T-helper 2 cell treated with Interferon-gamma antibody and Interleukin-4, amounts not matched to agents 100 ng/mL and 5 ng/mL, for 36 hours (primary cell): ENCODE measurements at regions not wholly inside any gene's neighbourhood (a gene's known extent, or its start where the extent isn't known, plus 50 kb on each side); places are given as distances from the start of the nearest gene placed in this dataset.

Source experiments
- intact Hi-C: fragments of 100-400 bp; cut with micrococcal nuclease; formaldehyde crosslinking; loops from one replicate; pipeline ENCODE4 v1.15.1; 2023

GRCh38 chr5:109944461-109944860 is 254.7 kb downstream of the MAN2A1 start:
- intact Hi-C loops, result no loop called here

DNA sequence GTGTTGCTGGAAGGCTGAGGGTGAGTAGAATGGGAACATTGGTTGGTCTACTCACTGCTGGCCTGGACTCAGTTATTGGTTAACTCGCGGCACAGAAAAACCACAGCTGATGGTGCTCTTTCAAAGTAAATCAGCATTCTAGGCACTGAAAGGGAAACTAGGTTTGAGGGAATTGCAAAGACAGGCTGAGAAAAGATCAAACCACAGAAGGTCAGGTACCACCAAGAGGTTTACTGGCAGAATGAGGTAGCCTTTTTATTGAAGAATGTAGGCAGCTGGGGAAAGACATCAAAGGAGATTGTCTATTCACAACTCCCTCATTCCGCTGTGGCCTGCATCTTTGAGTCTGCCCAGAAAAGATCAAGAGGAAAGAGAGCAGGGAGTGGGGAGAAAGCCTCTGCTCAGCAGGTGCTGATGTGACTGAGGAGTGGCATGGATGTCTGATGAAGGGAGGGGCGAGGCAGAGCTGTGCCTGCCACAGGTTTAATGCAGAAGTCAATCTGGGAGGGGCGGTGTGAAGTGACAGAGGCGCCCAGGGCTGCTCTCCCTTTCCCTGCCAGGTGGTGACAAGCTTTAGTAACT is 255.5 kb downstream of the MAN2A1 start:
- intact Hi-C loops, result no loop called here

- intact Hi-C loops, result no loop called here
Observed at GRCh38 chr5:109945723-109946480, 256.2 kb downstream of the MAN2A1 start.

DNA sequence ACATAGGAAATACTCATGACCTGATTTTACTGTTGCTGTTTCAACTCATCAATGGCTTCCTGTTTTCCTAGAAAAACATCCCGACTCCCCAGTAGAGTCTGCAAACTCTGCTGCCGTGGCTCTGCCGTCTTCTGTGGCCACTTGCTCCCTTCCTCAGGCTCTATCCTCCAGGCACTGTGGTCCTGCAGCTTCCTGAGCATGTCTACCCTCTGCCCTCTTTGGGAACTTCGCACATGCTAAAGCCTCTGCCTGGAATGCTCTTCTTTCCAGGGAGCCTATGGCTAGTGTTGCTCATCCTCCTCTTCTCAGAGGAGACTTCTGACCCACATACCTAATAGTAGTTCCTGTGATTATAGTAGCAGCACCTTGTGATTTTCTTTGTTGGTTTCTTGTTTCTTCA is 256.9 kb downstream of the MAN2A1 start:
- intact Hi-C loops, result no loop called here

GRCh38 chr5:109947667-109948066 is 257.9 kb downstream of the MAN2A1 start:
- intact Hi-C loops, result no loop called here

GRCh38 chr5:109950634-109951033 is 260.9 kb downstream of the MAN2A1 start:
- intact Hi-C loops, result no loop called here

DNA sequence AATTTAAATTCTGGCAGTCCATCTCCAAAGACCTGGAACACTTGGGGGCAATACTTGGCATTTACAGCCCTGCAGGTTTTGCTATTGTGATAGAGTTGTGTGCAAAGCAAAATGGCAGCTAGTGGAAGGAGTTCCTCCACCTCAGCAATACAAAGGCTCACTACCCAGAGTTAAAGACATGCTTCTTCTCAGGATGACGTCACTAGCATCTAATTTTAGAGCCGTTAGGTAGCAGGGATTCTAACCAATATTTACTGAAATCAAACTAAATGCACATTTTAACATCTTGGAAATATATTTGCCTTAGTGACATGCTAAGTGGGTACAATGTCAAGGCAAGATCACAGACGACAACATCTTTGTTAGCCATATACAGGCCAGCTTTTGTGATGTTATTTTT is 261.6 kb downstream of the MAN2A1 start:
- intact Hi-C loops, result no loop called here

DNA sequence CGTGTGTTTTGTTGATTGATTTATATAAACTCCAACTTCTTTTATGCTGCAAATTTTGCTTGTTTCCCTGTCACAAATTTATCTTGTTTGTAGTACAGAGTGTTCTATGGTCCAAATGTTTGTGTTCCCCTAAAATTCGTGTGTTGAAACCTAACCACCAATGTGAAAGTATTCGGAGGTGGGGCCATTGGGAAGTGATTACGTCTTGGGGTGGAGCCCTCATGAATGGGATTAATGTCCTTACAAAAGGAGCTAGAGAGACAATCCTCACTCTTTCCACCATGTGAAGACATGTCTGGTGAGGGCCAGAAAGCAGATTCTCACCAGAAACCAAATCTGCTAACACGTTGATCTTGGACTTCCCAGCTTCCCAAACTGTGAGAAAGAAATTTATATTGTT is 262.0 kb downstream of the MAN2A1 start:
- intact Hi-C loops, result no loop called here

- intact Hi-C loops, result no loop called here
Observed at GRCh38 chr5:109953761-109954160, 264.0 kb downstream of the MAN2A1 start.

- intact Hi-C loops, result no loop called here
Observed at GRCh38 chr5:109956884-109957283, 267.2 kb downstream of the MAN2A1 start.

GRCh38 chr5:109958082-109958481 is 268.4 kb downstream of the MAN2A1 start:
- intact Hi-C loops, result no loop called here

DNA sequence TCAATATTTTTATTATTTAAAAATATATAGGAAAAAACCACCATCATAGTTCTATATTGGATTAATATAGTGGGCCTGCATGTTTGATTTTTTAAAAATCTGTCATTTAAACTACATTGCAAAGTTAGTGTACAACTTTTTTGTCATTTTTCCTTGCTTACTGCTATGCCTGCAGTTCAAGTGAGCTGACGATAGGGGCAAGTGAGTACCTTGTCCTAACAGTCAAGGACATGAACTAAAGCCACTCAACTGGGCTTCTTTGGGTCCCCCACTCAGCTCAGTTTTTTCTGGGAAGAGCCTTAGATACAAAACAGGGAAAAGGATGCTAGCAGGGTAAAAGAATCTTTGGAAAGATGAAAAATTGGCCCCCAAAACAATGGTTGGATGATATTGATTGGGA is 269.9 kb downstream of the MAN2A1 start:
- intact Hi-C loops, result no loop called here

DNA sequence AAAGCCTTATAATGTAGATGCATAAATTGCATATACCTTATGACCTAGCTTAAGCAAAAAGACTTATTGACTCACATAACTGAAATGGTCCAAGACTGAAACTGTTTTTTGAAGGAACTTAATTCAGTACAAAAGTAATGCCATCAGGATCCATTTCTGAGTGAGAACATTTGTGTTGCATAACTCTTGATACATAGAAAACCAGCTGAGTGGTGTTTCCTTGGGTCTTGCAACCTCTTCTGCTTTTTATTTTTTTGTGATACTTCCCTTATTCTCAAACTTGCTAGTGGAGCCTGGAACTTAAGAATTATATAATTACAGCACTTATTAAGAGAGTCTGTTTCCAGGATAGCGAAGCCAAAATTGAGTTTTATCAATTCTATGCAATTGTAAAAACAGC is 272.0 kb downstream of the MAN2A1 start:
- intact Hi-C loops, result no loop called here

- intact Hi-C loops, result no loop called here
Observed at GRCh38 chr5:109962882-109963603, 273.3 kb downstream of the MAN2A1 start.

DNA sequence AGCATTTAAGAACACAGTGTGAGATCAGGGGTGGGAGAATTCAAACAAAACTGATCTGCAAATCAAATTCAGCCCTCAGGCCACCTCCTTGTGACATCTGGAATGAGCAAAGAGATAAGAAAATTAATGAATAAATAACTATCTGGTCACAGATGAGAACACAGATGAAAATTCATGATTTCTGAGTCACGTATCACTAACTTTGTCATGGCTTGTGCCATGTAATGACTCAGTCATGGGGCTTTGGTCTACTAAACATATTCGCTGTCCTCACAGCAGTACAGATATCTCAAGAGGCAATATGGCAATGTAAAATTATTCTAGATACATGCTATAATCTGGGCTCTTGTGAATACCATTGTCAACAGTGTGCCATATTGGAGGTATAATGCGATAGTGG is 274.4 kb downstream of the MAN2A1 start:
- intact Hi-C loops, result no loop called here

- intact Hi-C loops, result no loop called here
Observed at GRCh38 chr5:109965634-109966033, 275.9 kb downstream of the MAN2A1 start.

GRCh38 chr5:109971968-109972367 is 282.2 kb downstream of the MAN2A1 start:
- intact Hi-C loops, result no loop called here

GRCh38 chr5:109981979-109982378 is 292.3 kb downstream of the MAN2A1 start:
- intact Hi-C loops, result no loop called here

DNA sequence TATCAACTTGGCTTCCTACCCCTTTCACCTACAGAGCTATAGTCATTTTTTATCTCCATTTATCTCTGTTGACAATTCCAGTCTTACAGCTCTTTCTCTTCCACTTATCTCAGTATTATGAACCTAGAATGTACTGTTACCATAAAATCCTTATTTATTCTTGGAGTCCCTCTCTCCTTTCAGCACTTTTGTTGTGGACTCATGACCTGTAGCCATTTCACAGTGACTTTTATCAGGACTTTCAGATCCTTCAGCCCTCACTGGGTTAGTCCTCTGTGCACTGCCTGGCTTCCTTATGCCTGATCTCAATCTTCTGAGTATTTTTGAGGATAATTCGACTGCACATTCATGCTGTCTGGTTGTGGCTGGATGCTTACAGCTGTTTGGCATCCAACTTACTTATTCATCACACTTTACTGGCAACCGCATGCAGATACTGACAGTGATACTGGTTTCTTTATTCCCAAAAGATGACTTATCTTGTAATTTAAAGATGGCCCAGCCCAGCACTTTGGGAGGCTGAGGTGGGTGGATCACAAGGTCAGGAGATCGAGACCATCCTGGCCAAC is 293.3 kb downstream of the MAN2A1 start:
- intact Hi-C loops, result no loop called here

DNA sequence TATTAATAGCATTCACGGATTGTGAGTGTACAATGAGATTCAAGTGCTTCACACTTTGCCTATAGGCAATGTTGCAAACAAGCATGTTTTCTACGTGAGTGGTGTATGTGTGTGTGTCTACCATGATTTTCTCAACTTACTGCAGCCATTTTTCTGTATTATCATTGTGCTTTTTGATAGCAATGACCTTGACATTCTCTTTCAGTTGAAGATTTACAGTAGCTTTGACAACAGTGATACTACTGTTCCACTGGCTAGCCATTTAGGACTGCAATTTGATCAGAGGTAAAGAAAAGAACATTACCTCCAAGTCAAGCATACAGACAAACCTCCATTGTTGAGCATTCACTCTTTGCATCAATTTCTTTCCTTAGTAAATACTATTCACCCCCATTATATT is 297.0 kb downstream of the MAN2A1 start:
- intact Hi-C loops, result no loop called here

DNA sequence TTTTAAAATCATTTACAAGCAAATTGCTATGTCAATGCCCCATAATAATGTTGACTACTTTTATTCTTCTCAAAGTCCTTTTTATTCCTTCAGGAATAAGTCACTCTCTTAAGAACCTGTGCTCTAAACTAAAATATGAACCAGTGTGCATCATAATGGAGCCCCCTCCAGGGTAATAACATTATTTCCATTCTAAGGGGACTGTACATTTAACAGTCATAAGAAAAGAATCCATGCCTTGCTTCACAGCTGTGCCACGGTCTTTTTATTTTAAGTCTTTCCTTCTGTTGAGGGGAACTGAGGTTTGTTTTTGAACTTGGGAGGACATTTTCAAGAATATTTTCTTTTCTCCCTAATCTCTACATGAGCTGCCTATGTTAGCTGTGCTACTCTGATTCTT is 297.6 kb downstream of the MAN2A1 start:
- intact Hi-C loops, result no loop called here

DNA sequence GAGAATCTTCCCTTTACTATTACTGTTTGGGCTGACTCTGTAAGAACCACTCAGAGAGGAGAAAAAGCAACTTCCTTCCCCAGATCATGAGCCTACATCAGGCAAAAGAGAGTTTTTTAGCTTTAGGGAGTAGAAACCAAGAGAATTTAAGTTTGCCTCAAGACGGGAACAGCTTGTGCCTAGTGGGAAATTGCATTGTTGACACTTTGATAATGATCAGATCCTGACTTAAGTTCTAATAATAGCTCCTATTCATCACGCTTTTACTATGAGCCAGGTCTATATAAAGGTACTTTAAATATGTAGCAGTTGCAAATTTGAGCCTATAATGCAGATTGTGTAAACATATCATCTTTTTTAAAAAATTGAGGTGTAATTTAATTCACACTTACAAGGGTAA is 298.2 kb downstream of the MAN2A1 start:
- intact Hi-C loops, result no loop called here
